Fibroblast of the aortic adventitia (primary cell): ENCODE measurements at regions not wholly inside any gene's neighbourhood (a gene's known extent, or its start where the extent isn't known, plus 50 kb on each side); places are given as distances from the start of the nearest gene placed in this dataset.

Experiments
- DNase-seq: peaks from one replicate; pipeline ENCODE4 v3.0.0-alpha.2; 2010; ENCODE audit warnings: low read depth
- H3K4me3 ChIP-seq: 2 replicates; pipeline ENCODE4 v1.5.1; 2011; ENCODE audit warnings: low read depth, mild to moderate bottlenecking, control low read depth, low read length, moderate library complexity
- CTCF ChIP-seq: IDR thresholded peaks from 2 replicates; pipeline ENCODE4 v1.5.1; 2011; ENCODE audit warnings: mild to moderate bottlenecking, low read length, control low read depth, inconsistent platforms; ENCODE audit not compliant: insufficient read depth

DNA sequence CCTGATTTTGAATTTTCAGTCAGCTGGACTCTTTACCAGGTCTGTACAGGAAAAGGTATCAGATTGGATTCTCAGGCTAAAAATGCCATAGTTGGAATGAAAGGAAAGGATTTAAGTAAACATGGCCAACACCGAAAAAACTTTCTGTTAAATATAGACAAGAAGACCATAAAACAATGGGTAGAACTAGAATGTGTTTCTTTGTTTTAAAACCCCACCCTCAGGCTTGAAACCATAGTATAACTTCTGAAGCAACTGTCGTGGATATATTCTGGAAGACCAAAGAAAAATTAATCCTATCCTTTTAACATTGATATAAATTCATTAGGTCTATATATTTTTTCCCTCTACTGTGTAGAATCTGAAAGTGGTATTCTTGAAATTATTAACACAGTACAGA is 118.6 kb upstream of the HAPLN1 start:
- no peak overlapping the region for H3K4me3 ChIP-seq
- no peak for DNase-seq
- no peak for TF ChIP-seq CTCF

DNA sequence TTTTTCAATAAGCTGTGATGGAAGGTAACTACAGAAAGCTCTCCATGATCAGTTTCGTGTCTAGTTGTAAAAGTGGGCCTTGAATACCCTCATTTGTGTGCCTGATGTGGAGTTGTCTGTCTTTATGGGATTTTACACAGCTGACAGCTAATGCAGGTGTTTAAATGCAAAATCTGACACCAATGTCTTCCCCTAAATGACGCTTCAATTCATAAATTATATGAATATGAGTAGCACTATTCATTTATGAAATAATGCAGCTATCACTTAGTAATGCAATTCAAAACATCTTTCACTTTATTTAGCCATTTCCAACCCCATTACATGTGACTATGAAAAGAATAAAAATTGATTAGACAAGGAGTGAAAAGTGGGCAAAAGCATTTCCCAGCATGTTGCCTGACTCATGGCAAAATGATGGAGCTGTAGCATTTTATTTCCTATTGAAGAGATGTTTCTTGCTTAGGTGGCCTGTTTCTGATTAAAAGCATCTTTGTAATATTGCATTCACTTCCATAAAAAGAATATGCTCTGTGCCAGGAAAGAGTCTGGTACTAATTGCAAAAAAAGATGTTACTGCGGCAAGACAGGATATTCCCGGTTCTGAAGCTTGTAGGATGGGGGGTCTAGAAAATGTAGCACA is 116.7 kb upstream of the HAPLN1 start:
- DNase-seq, result peak; percentile 17
- TF ChIP-seq CTCF, result no peak
- H3K4me3 ChIP-seq, result no peak overlapping the region

DNA sequence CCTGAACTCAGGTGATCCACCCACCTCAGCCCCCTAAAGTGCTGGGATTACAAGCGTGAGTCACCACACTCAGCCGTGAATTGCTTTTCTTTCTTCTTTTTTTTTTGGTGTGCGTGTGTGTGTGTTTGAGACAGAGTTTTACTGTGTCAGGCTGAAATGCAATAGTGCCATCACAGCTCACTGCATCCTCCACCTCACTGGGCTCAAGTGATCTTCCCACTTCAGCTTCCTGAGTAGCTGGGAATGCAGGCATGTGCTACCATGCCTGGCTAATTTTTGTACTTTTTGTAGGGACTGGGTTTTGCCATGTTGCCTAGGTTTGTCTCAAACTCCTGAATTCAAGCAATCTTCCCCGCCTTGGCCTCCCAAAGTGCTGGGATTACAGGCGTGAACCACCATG is 113.7 kb upstream of the HAPLN1 start:
- no peak for DNase-seq
- H3K4me3 ChIP-seq, result no peak overlapping the region
- no peak for TF ChIP-seq CTCF

DNA sequence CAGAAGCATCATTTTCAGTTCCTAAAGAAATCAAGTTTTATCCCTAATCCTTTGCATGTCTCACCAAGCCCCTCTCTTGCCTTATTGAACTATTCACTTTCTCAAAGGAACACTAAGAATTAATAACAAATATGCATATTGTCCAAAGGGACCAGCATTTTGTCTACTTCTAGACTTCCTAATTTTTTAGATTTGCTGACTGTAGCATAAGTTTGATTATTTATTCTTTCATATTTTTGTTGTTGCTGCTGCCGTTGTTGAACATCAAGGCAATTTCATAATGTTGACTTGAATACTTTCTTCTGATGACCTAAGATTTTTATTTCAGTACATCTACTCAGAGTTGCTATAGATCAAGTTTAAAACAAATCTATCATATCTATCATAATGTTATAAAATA is 111.2 kb upstream of the HAPLN1 start:
- H3K4me3 ChIP-seq, result no peak overlapping the region
- no peak for TF ChIP-seq CTCF
- no peak for DNase-seq

DNA sequence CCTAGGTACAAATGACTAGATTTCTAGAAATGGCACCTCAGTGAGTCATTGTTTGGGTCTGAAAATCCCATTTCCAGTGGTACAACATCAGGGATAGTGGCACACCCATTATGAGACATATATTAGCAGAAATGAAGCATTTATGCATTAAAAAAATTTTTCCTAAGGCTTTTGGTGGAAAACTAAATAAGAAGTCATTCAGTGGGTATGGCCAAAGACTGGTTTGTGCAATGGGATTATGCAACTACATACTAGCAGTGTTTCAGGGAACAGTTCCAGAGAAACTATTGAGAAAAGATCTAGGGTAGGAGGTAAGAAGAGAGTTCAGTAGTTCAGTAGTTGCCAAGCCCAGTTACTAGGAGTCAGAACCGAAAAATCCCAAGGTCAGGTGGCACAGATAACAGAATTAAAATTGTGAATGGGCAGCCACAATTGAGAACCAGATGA is 106.5 kb upstream of the HAPLN1 start:
- DNase-seq, result peak; percentile 98
- TF ChIP-seq CTCF, result no peak
- no peak overlapping the region for H3K4me3 ChIP-seq

- TF ChIP-seq CTCF, result no peak
- DNase-seq, result no peak
- H3K4me3 ChIP-seq, result no peak overlapping the region
Measured at GRCh38 chr5:83817591-83817990, 96.9 kb upstream of the HAPLN1 start.

GRCh38 chr5:83815661-83816060 is 95.0 kb upstream of the HAPLN1 start:
- DNase-seq, result no peak
- TF ChIP-seq CTCF, result no peak
- no peak overlapping the region for H3K4me3 ChIP-seq
